Dendritic cell treated with granulocyte-macrophage colony-stimulating factor and Interleukin-4, amounts not matched to agents 40 ng/mL and 50 ng/mL, for 4 days (primary cell): ENCODE measurements at regions not wholly inside any gene's neighbourhood (a gene's known extent, or its start where the extent isn't known, plus 50 kb on each side); places are given as distances from the start of the nearest gene placed in this dataset.

Experiments
- H3K27ac Mint-ChIP-seq: one replicate; pipeline ENCODE4 v1.8.0; 2022; ENCODE audit warnings: mild to moderate bottlenecking, mixed read lengths
- H3K27me3 Mint-ChIP-seq: one replicate; pipeline ENCODE4 v1.8.0; 2022; ENCODE audit warnings: mild to moderate bottlenecking, mixed read lengths
- H3K36me3 Mint-ChIP-seq: one replicate; pipeline ENCODE4 v1.8.0; 2022; ENCODE audit warnings: low read depth, mixed read lengths
- H3K4me1 Mint-ChIP-seq: one replicate; pipeline ENCODE4 v1.8.0; 2022; ENCODE audit warnings: low read depth, mixed read lengths
- H3K4me3 Mint-ChIP-seq: one replicate; pipeline ENCODE4 v1.8.0; 2022; ENCODE audit warnings: mild to moderate bottlenecking, moderate library complexity, mixed read lengths
- H3K9me3 Mint-ChIP-seq: one replicate; pipeline ENCODE4 v1.8.0; 2022; ENCODE audit warnings: mixed read lengths
- intact Hi-C: fragments of 100-400 bp; cut with micrococcal nuclease; formaldehyde crosslinking; loops from one replicate; pipeline ENCODE4 v1.15.0; 2022

DNA sequence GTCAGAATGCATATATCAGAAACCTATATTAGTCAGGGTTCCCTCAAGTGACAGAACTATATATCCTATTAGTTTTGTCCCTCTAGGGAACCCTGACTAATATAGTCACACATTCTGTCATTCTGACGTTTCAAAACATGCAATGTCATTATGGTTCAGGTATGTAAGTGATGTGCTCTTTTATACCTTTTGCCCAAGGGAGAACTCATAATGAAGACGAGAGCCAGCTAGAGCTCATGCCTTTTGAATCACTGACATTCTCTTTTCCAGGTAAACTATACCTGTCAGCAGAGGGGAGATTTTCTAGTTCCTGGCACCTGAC lies 576.7 kb downstream of the LRRC70 start:
- H3K9me3 Mint-ChIP-seq: no peaks in the 10 kb centered on the region
- no peak overlapping the region for H3K4me3 Mint-ChIP-seq
- no peaks in the 10 kb centered on the region for H3K4me1 Mint-ChIP-seq
- intact Hi-C loops: no loop called here
- H3K36me3 Mint-ChIP-seq: no peaks in the 10 kb centered on the region
- H3K27ac Mint-ChIP-seq: no peak overlapping the region
- no peaks in the 10 kb centered on the region for H3K27me3 Mint-ChIP-seq

DNA sequence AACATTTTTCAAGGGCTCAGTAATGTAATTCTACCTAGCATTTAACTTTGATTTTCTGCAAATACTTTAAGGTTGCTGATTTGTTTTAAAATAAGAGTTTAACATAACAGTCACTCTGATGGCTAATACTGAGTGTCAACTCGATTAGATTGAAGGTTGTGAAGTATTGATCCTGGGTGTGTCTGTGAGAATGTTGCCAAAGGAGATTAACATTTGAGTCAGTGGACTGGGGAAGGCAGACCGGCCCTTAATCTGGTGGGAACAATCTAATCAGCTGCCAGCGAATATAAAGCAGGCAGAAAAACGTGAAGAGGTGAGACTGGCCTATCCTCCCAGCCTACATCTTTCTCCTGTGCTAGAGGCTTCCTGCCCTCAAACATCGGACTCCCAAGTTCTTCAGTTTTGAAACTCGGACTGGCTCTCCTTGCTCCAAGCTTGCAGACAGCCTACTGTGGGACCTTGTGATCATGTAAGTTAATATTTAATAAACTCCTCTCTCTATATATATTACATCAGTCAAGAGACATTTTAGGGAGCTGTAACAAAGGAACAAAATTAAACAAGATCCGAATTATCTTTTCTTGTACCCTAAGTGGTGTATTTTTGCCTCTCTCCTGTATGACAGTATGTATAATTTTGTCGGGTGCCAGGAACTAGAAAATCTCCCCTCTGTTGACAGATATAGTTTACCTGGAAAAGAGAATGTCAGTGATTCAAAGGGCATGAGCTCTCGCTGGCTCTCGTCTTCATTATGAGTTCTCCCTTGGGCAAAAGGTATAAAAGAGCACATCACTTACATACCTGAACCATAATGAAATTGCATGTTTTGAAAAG lies 576.1 kb downstream of the LRRC70 start:
- Mint-ChIP-seq H3K27ac (no peak overlapping the region), H3K4me1 (no peaks in the 10 kb centered on the region), H3K9me3 (no peaks in the 10 kb centered on the region), H3K36me3 (no peaks in the 10 kb centered on the region), H3K27me3 (no peaks in the 10 kb centered on the region), H3K4me3 (no peak overlapping the region)
- intact Hi-C loops: no loop called here

DNA sequence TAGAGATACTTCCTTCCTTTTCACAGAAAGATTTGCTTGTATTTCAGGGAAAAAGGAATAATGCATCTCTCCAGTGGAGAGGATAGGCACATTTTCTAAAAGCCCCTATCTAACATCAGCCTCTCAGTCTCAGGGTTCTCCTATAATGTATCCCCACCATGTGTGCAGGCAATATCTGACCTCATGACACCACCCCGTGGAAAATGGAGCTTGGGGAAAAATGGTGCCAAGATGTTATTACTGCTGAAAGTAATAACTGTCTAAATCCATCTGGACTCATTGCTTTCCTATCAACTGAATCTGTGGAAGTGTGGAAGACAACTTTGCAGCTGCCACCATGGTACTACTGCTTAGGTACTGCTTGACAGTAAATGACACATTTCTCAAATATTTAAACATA lies 574.3 kb downstream of the LRRC70 start:
- H3K27me3 Mint-ChIP-seq: no peaks in the 10 kb centered on the region
- no peak overlapping the region for H3K27ac Mint-ChIP-seq
- intact Hi-C loops: no loop called here
- H3K9me3 Mint-ChIP-seq: no peaks in the 10 kb centered on the region
- H3K36me3 Mint-ChIP-seq: no peaks in the 10 kb centered on the region
- H3K4me3 Mint-ChIP-seq: no peak overlapping the region
- no peaks in the 10 kb centered on the region for H3K4me1 Mint-ChIP-seq

DNA sequence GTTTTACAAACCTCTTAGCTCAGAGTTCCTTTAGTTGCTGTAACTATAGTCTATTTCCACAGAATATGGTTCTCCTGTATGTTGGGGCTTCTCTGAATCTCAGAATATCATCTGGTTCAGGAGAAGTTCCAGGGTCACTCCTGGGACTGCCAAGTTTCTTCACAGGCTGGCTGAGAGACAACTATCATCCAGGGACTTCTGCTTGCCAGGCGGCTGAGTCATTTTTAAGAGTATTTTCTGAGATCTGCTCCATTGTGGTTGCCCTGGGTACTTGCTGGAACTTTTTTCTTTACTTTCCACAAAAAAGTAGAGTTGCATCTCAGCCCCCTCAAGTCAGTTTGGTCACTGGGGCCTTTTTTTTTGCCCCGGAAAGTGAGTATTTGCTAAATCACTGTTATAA lies 566.5 kb downstream of the LRRC70 start:
- H3K27me3 Mint-ChIP-seq: no peaks in the 10 kb centered on the region
- no peaks in the 10 kb centered on the region for H3K4me1 Mint-ChIP-seq
- no peaks in the 10 kb centered on the region for H3K36me3 Mint-ChIP-seq
- no peak overlapping the region for H3K4me3 Mint-ChIP-seq
- no peaks in the 10 kb centered on the region for H3K9me3 Mint-ChIP-seq
- H3K27ac Mint-ChIP-seq: no peak overlapping the region
- intact Hi-C loops: no loop called here

DNA sequence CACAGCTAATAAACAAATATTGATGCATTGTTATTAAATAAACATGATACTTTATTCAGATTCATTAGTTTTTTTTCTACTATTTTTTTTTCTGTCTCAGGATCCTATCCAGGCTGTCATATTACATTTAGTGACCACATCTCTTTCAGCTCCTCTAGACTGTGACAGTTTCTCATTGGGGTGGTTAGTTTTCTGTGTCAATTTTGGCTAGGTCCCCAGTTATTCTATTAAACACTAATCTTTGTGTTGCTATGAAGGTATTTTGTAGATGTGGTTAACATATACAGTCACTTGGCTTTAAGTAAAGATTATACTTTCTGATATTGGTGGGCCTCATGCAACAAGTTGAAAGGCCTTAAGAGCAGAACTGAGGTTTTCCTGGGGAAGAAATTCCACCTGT lies 563.0 kb downstream of the LRRC70 start:
- Mint-ChIP-seq H3K36me3 (no peaks in the 10 kb centered on the region), H3K4me3 (no peak overlapping the region), H3K9me3 (no peaks in the 10 kb centered on the region), H3K27ac (no peak overlapping the region), H3K4me1 (no peaks in the 10 kb centered on the region), H3K27me3 (no peaks in the 10 kb centered on the region)
- intact Hi-C loops: no loop called here

DNA sequence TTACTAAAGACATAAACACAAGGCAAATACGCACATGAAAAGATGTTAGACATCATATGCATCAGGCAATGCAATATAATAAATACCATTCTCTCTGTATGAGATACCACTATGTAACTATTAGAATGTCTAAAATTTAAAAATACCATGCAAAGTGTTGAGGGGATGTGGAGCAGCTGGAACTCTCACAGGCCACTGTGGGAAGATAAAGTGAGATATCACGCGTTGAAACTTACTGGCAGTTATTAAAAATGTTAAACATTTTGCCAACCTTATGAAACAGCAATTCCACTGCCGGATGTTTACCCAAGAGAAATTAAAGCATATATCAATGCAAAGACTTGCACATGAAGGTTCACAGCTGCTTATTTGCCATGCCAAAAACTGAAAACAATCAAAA lies 556.7 kb downstream of the LRRC70 start:
- intact Hi-C loops: no loop called here
- H3K27me3 Mint-ChIP-seq: no peaks in the 10 kb centered on the region
- no peak overlapping the region for H3K27ac Mint-ChIP-seq
- no peaks in the 10 kb centered on the region for H3K36me3 Mint-ChIP-seq
- no peaks in the 10 kb centered on the region for H3K4me1 Mint-ChIP-seq
- no peaks in the 10 kb centered on the region for H3K9me3 Mint-ChIP-seq
- H3K4me3 Mint-ChIP-seq: no peak overlapping the region

DNA sequence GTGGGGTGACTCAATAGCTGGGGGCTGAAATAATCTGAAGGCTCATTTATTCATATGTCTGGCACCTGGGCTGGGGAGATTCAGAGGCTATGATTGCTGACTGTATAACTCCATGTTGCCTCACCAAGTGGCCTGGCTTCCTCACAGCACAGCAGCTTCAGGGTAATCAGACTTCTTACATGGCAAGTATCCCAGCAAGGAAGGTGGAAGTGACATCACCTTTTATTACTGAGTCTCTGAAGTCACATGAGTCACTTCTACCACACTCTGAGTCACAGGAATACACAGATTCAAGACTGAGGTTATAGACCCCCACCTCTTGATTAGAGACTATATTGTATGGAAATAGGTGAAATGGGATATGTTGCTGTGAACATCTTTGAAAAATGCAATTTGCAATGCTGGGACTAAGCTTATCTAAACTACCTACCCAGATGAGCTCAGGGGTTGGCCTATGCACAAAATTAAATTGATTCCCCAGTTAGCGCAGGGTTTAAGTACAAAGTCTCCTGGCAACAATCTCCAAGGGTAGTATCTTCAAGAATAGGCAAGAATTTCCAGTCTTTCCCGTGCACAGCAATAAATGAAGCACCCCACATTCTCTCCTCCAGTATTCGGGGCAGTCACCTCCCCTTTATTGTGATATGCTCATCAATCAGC lies 553.1 kb downstream of the LRRC70 start:
- Mint-ChIP-seq H3K9me3 (no peaks in the 10 kb centered on the region), H3K4me1 (no peaks in the 10 kb centered on the region), H3K27me3 (no peaks in the 10 kb centered on the region), H3K36me3 (no peaks in the 10 kb centered on the region), H3K27ac (no peak overlapping the region), H3K4me3 (no peak overlapping the region)
- intact Hi-C loops: no loop called here

DNA sequence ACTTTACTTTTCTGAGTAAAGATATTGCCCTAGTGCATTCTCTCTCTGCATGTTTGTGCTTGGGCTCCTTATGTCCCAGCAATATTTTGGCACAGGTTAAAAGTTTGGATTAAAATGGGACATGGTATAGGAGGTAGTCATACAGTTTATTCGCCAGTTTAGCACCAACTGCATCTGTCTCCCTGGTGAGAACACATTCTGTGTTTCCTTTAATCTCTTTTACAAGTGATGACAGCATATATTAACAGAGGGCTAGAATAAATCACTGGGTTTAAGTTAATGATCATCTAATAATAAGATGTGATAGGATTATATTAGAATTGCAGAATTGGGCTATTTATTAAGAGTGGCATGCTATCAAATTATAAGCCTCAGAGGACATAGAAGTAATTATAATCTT lies 550.1 kb downstream of the LRRC70 start:
- Mint-ChIP-seq H3K9me3 (no peaks in the 10 kb centered on the region), H3K27me3 (no peaks in the 10 kb centered on the region), H3K36me3 (no peaks in the 10 kb centered on the region), H3K4me3 (no peak overlapping the region), H3K4me1 (no peaks in the 10 kb centered on the region), H3K27ac (no peak overlapping the region)
- intact Hi-C loops: no loop called here

DNA sequence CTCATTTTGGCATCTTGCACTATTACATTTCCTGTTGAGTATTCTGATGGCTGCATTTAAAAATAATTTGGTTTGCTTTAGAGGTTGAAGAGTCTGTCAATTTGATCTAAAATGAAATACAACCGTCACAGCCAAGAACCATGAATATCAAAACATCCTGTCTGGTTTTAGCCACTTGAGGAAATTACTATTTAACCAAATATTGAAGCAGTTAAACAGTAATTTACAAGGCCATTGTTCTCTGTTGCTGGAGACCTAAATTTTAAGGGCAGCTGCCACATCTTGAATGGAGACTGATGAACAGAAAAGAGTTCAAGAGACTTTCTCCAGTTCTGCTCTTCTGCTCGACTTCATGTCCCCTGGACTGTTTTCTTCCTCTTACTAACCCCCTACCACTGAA lies 549.4 kb downstream of the LRRC70 start:
- H3K9me3 Mint-ChIP-seq: no peaks in the 10 kb centered on the region
- no peaks in the 10 kb centered on the region for H3K4me1 Mint-ChIP-seq
- H3K27ac Mint-ChIP-seq: no peak overlapping the region
- intact Hi-C loops: no loop called here
- H3K36me3 Mint-ChIP-seq: no peaks in the 10 kb centered on the region
- no peaks in the 10 kb centered on the region for H3K27me3 Mint-ChIP-seq
- no peak overlapping the region for H3K4me3 Mint-ChIP-seq

DNA sequence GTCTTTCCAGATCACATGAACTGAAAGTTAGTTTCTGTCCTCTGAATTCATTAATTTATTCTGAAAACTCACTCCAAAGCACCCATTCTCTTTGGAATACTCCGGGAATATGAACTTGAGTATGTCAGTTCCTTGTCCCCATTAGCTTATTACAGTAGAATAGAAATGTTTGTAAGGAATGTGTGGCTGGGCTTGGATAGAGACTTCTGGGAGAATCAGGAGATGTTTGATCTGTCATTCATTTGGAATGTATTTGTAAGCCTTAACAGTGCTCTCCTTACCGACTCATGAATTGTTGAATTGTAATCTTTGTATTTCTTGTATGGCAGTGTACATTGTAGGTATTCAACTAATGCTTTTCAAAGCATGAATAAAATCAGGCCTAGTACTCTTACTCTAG lies 548.4 kb downstream of the LRRC70 start:
- Mint-ChIP-seq H3K36me3 (no peaks in the 10 kb centered on the region), H3K4me1 (no peaks in the 10 kb centered on the region), H3K27me3 (no peaks in the 10 kb centered on the region), H3K9me3 (no peaks in the 10 kb centered on the region), H3K27ac (no peak overlapping the region), H3K4me3 (no peak overlapping the region)
- intact Hi-C loops: no loop called here

DNA sequence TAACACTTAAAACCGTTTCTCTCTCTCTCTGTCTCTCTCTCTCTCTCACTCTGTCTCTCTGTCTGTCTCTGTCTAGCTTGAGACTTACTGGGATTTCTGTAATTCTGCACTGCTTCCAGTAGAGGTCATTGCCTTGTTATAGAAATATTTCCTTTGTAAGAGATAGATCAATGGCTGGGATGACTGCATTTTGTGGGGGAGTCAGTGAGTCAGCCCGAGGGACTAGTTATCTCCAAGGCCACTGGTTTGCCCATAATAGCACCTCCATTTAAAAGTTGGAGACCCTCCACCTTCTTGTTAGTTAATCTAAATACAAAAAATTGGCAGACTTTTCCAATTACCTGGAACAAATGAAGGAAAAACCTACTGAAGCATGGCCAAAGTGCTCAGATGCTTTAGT lies 547.2 kb downstream of the LRRC70 start:
- Mint-ChIP-seq H3K9me3 (no peaks in the 10 kb centered on the region), H3K27me3 (no peaks in the 10 kb centered on the region), H3K27ac (no peak overlapping the region), H3K4me3 (no peak overlapping the region), H3K4me1 (no peaks in the 10 kb centered on the region), H3K36me3 (no peaks in the 10 kb centered on the region)
- intact Hi-C loops: no loop called here

DNA sequence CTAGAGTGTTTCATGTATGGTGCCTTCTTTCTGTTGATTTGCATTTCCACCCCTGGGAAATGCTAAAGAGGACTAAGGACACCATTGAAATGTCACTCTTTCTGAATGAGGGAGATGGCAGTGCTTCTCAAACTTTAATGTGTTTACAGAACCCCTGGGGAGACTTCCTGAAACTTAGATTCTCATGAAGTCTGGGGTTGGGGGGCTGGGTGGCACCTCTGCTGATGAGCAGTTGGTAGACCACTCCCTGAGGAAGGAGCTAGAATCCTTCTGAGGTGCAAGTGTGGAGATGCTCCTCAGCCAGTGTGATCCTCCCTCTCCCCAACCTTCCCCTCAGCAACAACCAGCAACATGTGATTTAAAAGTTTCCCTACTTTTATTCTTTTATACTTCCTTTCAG lies 546.8 kb downstream of the LRRC70 start:
- Mint-ChIP-seq H3K4me1 (no peaks in the 10 kb centered on the region), H3K27ac (no peak overlapping the region), H3K36me3 (no peaks in the 10 kb centered on the region), H3K4me3 (no peak overlapping the region), H3K9me3 (no peaks in the 10 kb centered on the region), H3K27me3 (no peaks in the 10 kb centered on the region)
- intact Hi-C loops: no loop called here

DNA sequence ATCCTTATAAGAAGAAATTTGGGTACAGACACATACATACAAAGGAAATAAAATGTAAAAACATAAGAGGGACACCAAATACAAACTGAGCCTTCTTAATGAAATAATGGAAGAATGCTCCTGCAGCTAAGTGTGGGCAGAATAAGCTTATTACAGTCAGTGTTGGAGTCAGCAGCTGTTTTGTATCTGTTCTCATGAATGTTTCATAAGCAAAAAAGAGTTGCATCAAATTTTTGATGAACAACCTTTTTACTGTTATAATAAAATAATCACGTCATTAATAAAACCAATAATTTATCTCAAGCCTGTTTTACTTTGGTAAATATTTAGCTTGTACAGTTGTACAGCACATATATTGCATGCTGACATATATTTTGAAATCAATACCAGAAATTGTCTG lies 545.6 kb downstream of the LRRC70 start:
- H3K4me1 Mint-ChIP-seq: no peaks in the 10 kb centered on the region
- H3K27me3 Mint-ChIP-seq: no peaks in the 10 kb centered on the region
- H3K4me3 Mint-ChIP-seq: no peak overlapping the region
- H3K27ac Mint-ChIP-seq: no peak overlapping the region
- H3K9me3 Mint-ChIP-seq: no peaks in the 10 kb centered on the region
- H3K36me3 Mint-ChIP-seq: no peaks in the 10 kb centered on the region
- intact Hi-C loops: no loop called here

DNA sequence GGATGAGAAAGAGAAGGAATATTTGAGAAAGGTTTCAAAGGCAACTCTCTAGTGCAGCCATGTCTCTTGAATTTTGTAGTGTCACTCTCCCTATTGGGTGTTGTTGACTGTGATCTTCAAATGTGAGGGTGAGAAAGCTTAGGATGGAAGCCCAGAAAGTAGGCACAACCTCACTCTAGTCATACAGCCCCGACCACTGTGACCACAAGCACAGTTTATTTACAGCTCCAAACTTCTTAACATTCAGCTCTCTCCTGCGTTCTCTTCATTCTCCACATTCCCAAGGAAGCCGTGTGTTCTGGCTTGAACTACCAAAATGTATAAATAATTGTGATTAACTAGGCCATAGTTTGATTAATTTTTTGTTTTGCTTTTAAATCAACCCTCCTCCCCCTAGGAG lies 542.9 kb downstream of the LRRC70 start:
- Mint-ChIP-seq H3K4me1 (no peaks in the 10 kb centered on the region), H3K9me3 (no peaks in the 10 kb centered on the region), H3K4me3 (no peak overlapping the region), H3K27me3 (no peaks in the 10 kb centered on the region), H3K36me3 (no peaks in the 10 kb centered on the region), H3K27ac (no peak overlapping the region)
- intact Hi-C loops: no loop called here

DNA sequence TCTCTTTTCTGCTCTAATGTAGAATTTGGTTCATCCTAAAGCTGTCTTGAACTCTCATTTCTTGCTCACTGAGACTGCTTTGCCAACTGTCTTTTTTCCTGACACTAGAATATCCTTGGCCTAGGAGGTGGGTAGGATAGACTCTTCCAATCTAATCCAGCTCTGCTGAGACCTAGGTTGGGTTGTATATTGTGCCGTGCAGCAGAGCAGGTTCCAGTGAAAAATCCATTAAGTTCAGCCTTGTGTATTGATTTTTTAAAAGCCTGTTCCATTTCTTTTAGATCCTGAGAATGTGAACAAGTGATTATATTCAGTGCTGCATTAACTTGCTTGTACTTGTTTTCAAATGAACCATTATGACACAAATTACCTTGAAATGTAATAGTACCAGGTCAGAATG lies 539.6 kb downstream of the LRRC70 start:
- intact Hi-C loops: no loop called here
- H3K36me3 Mint-ChIP-seq: no peaks in the 10 kb centered on the region
- no peaks in the 10 kb centered on the region for H3K9me3 Mint-ChIP-seq
- no peak overlapping the region for H3K27ac Mint-ChIP-seq
- H3K27me3 Mint-ChIP-seq: no peaks in the 10 kb centered on the region
- no peak overlapping the region for H3K4me3 Mint-ChIP-seq
- no peaks in the 10 kb centered on the region for H3K4me1 Mint-ChIP-seq
